GM12872 (cell line): ENCODE measurements at regions not wholly inside any gene's neighbourhood (a gene's known extent, or its start where the extent isn't known, plus 50 kb on each side); places are given as distances from the start of the nearest gene placed in this dataset.

ENCODE experiments used
- TF ChIP-seq, protein P1 (sequence below): IDR thresholded peaks from 3 replicates; pipeline ENCODE4 v1.5.1; 2011; ENCODE audit warnings: low read depth, mild to moderate bottlenecking, low read length, moderate library complexity; ENCODE audit not compliant: insufficient read depth

DNA sequence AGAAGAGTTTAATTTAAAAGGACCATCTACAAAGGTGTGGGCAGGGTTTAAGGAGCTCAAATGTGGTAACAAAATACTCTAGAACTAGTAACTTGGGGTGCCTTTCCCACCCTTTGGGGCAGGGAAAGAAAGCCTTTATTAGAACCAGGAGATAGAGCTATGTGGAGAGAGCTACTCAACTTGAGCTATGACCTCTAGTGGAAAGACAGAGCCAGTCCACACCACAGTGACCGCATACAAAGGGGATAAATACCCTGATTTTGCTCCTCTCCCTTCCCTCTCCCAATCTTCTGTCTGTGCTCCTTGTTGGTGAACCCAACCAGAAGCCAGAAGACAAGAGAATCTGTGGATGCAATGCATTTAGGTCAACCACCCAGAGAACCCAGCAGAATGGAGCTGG is 54.4 kb upstream of the JAK1 start:
- TF ChIP-seq, protein P1, sequence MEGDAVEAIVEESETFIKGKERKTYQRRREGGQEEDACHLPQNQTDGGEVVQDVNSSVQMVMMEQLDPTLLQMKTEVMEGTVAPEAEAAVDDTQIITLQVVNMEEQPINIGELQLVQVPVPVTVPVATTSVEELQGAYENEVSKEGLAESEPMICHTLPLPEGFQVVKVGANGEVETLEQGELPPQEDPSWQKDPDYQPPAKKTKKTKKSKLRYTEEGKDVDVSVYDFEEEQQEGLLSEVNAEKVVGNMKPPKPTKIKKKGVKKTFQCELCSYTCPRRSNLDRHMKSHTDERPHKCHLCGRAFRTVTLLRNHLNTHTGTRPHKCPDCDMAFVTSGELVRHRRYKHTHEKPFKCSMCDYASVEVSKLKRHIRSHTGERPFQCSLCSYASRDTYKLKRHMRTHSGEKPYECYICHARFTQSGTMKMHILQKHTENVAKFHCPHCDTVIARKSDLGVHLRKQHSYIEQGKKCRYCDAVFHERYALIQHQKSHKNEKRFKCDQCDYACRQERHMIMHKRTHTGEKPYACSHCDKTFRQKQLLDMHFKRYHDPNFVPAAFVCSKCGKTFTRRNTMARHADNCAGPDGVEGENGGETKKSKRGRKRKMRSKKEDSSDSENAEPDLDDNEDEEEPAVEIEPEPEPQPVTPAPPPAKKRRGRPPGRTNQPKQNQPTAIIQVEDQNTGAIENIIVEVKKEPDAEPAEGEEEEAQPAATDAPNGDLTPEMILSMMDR: peak; percentile 41; the same call in 2 of the 3 replicates

DNA sequence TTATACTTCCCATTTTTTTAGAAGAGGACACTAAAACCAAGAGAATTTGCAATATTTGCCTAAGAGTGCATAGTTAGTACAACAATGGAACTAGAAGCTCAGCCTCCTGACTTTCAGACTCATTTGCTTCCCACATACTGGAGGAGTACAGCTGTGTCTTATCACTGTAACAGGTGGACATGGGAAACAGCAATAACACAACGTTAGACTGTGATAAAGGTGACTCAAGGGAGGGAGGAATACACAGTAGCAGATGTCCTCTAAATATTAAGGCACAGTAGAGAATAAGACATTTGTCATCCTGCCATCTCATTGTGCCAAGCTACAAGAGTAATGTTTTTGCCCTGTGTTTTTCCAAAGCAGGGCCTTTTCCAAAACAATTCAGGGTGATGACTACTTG is 55.4 kb upstream of the JAK1 start:
- TF ChIP-seq, protein P1: no peak

DNA sequence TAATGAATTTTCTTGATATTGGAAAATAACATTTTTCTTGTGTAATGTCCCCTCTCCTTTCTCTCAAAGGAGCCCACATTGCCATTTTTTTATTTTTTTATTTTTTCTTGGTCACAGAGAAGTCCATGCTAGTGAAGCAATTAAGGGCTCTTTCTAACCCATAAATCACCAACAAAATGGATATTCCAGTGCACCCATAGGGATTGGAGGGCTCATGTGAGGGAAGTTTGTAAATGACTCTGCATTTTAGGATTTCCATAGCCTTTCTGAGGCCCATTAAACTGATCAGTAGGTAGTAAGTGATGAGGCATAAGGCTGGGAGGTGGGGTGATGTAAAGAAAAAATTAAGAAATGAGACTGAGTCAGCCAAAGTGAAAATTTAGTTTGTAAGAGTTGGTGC is 55.9 kb upstream of the JAK1 start:
- TF ChIP-seq, protein P1: no peak

DNA sequence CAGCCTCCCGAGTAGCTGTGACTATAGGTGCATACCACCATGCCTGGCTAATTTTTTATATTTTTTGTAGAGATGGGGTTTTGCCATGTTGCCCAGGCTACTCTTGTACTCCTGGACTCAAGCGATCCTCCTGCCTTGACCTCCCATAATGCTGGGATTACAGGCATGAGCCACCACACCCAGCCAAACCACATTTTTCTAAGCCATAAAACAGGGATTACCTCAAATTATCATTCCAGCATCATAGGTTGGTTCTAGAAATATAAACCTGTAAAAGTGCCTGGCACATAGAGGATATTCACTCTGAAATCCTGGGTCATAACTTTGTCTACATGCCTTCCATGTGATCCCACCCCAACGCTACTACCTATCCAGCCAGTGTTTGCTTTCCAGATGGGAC is 59.4 kb upstream of the JAK1 start:
- TF ChIP-seq, protein P1: no peak

DNA sequence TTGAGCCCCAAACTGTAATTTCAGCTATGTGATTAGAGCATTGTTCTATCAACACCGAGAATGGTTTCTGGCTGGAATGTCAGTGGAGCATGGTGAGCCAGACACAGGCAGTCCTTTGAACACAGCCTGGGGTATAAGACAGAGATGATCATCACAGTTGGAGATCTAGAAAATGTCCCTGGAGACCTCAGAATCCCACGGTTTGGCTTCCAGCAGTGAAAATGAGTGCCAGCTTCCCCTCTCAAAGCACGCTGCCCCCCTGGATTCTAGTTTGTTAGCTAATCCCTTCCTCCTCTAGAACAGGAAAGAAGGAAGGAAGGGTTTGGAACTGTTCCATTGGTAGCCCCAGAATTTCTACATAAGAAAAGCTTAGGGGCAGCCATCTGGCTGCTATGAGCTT is 59.9 kb upstream of the JAK1 start:
- TF ChIP-seq, protein P1: no peak

DNA sequence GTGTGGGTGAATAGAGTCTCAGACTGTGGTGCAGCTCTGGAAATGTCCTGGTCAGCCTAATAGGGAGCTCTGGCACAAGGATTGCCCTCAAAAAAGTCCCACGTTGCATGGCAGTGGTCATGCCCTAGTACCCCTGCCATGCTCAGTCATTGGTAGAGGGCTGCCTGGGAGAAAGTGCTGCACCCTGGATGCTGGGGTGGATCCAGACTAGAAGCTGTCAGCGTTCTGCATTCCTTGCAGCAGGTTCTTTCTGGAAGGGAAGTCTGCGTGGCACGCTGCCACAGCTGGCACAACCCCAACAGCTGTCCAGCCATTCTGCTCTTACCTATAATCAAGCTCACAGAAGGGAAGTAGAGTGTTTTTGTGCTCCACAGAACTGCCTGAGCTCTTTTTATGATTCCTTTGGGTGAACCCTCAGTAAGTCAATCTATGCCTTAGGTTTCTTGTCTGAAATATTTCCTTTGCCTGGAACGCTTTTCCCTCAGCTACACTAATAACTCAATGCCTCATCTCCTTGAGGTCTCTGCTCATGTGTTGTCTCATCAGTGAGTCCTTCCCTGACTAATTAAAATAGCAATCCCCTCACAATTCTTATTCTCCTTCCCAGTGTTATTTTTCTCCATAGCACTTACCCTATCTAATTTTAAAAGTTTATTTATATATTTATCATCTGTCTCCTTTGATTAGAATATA is 61.5 kb upstream of the JAK1 start:
- TF ChIP-seq, protein P1: no peak

DNA sequence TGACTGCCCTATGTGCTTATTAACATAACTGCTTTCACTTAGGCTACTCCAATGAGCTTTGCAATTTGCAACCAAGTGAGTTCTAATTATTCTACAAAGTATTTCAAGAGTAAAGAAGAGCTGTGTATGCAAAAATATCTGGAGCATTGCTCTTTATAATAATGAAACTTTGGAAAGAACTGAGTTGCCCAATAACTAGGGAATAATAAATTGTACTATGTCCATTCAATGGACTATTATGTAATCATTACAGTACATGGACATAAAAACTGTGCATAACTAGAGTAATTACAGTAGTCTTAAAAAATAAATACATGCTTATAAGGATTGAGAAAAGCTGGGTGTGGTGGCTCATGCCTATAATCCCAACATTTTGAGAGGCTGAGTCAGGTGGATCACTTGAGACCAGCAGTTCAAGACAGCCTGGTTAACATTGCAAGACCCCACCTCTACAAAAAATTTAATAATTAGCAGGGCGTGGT is 70.3 kb upstream of the JAK1 start:
- TF ChIP-seq, protein P1: no peak

DNA sequence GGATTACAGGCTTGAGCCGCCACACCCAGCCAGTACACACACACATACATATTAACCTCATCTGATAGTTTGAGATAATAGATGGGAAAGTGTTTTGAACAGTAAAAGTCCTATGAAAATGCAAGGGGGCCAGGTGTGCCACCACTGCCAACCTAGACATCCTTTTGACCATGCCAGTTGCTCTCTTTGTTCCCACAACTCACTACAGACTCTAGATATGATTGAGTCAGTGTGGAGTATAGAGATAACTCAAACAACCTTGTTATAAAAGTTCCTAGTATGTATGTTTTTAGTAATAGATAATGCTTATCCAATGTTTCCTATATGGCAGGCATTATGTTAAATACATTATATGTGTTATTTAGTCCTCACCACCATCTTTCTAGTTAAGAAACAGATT is 72.7 kb upstream of the JAK1 start:
- TF ChIP-seq, protein P1: no peak
